ENCODE measurements at regions not wholly inside any gene's neighbourhood (a gene's known extent, or its start where the extent isn't known, plus 50 kb on each side); places are given as distances from the start of the nearest gene placed in this dataset.
"Not testable (repeated sequence)": the region's sequence is repeated elsewhere in the genome, so short reads cannot be mapped to it uniquely, and the experiment has no call there.

- TF ChIP-seq CTCF (conservative IDR thresholded peaks at IDR 0.05) (no peak), ZFX (IDR thresholded peaks at IDR 0.05) (no peak)
- H3K27ac ChIP-seq = no peak overlapping the region
Observed at GRCh38 chr12:84046859-84047258, 865.7 kb downstream of the SLC6A15 start.

DNA sequence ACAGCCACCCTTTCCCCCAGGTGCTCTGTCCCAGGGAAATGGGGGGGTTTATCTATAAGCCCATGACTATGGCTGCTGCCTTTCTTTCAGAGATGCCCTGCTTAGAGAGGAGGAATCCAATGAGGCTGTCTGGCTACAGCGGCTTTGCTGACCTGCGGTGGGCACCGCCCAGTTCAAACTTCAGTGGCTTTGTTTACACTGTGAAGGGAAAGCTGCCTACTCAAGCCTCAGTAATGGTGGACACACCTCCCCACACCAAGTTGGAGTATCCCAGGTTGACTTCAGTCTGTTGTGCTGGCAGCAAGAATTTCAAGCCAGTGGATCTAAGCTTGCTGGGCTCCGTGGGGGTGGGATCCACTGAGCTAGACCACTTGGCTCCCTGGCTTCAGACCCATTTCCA lies 869.2 kb downstream of the SLC6A15 start:
- no peak for TF ChIP-seq CTCF (conservative IDR thresholded peaks at IDR 0.05)
- TF ChIP-seq ZFX (IDR thresholded peaks at IDR 0.05) = no peak
- no peak overlapping the region for H3K27ac ChIP-seq

- H3K27ac ChIP-seq = no peak overlapping the region
- TF ChIP-seq ZFX (IDR thresholded peaks at IDR 0.05) (no peak), CTCF (conservative IDR thresholded peaks at IDR 0.05) (no peak)
Observed at GRCh38 chr12:84038242-84038641, 874.4 kb downstream of the SLC6A15 start.

DNA sequence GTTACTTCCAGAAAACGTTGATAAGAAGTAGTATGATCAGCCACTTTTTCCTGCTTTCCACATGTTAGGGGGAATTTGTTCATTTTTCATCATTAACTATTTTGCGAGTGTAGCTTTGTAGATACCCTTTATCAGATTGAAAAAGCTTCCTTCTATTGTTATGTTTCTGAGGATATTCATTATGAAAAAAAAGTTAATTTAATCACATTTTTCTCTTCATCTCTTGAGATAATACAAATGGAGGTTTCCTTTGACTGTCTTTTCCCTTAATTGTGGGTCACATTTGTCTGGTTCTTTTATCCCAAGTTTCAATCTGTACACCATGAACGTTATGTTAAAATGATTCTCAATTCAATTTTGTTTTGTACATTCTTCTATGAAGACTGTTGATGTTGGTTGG lies 875.7 kb downstream of the SLC6A15 start:
- no peak overlapping the region for H3K27ac ChIP-seq
- no peak for TF ChIP-seq CTCF (conservative IDR thresholded peaks at IDR 0.05)
- no peak for TF ChIP-seq ZFX (IDR thresholded peaks at IDR 0.05)

DNA sequence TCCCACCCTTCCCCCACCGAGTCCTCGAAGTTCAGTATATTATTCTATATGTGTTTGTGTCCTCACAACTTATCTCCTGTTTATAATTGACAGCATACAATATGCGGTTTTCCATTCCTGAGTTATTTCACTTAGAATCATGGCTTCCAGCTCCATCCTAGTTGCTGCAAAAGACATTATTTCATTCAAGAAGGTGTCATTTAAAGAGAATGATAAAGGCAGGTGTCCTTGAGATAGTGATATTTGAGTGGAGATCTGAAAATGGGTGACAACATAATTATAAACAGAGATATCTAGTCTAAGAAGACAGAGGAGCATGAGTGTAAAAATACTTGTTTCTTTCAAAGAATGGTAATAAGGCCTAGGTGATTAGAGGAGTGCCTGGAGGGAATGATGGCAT lies 876.8 kb downstream of the SLC6A15 start:
- TF ChIP-seq CTCF (conservative IDR thresholded peaks at IDR 0.05) (no peak), ZFX (IDR thresholded peaks at IDR 0.05) (no peak)
- H3K27ac ChIP-seq = no peak overlapping the region

DNA sequence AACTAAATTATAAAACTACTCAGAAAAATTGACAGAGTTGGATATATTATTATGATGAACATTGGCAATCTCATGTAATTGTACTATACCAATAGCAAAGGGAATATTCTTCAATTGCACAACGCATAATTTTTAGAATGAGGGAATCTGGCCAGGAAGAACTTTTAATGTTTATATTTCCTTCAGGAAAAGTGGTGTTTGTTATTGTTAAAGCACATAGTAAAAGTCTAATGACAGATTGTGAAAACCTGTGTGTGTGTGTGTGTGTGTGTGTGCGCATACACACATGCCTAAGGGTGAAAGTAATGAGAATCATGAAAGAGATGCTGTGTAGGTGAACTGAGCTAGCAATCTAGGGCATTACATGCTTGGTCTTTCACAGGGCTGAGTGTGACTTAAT lies 877.7 kb downstream of the SLC6A15 start:
- TF ChIP-seq ZFX (IDR thresholded peaks at IDR 0.05) (no peak), CTCF (conservative IDR thresholded peaks at IDR 0.05) (no peak)
- no peak overlapping the region for H3K27ac ChIP-seq

GRCh38 chr12:84033162-84033561 lies 879.4 kb downstream of the SLC6A15 start:
- TF ChIP-seq ZFX (IDR thresholded peaks at IDR 0.05) = no peak
- no peak for TF ChIP-seq CTCF (conservative IDR thresholded peaks at IDR 0.05)
- H3K27ac ChIP-seq = no peak overlapping the region

GRCh38 chr12:84018556-84019179 lies 893.9 kb downstream of the SLC6A15 start:
- H3K27ac ChIP-seq = not testable (repeated sequence)
